Posterior vena cava (tissue), 2 donors: ENCODE measurements at regions not wholly inside any gene's neighbourhood (a gene's known extent, or its start where the extent isn't known, plus 50 kb on each side); places are given as distances from the start of the nearest gene placed in this dataset.

Experiments
- DNase-seq: peaks from one replicate; pipeline ENCODE4 v3.0.0-alpha.2; 2020; ENCODE audit warnings: low spot score
- intact Hi-C, 2 donors: fragments of 100-400 bp; cut with DNase I; formaldehyde crosslinking; loops; one replicate each; pipeline versions ENCODE4 v1.14.1 to v1.14.2; 2022 to 2023
- donor health status: DM: yes; HTN: yes; CAD: no.
- donor health status: DM: yes; HTN: yes; CAD: no.

- no peak for DNase-seq
- intact Hi-C loops, result no loop called here
These were observed 51.6 kb upstream of the DYNLRB2 start for GRCh38 chr16:80489173-80489572.

GRCh38 chr16:80488167-80488566 is 52.6 kb upstream of the DYNLRB2 start:
- no peak for DNase-seq
- intact Hi-C loops, result no loop called here

GRCh38 chr16:80480664-80481063 is 60.1 kb upstream of the DYNLRB2 start:
- intact Hi-C loops, result no loop called here
- no peak for DNase-seq

GRCh38 chr16:80477838-80478237 is 63.0 kb upstream of the DYNLRB2 start:
- DNase-seq, result no peak
- intact Hi-C loops, result no loop called here

- intact Hi-C loops, result no loop called here
- DNase-seq, result no peak
These were observed 72.8 kb upstream of the DYNLRB2 start for GRCh38 chr16:80468029-80468428.

- DNase-seq, result peak; percentile 86
- intact Hi-C loops, result no loop called here
These were observed 74.5 kb upstream of the DYNLRB2 start for GRCh38 chr16:80466024-80466987.

GRCh38 chr16:80463751-80464495 is 76.9 kb upstream of the DYNLRB2 start:
- intact Hi-C loops, result no loop called here
- no peak for DNase-seq

- no peak for DNase-seq
- intact Hi-C loops, result no loop called here
These were observed 77.5 kb upstream of the DYNLRB2 start for GRCh38 chr16:80463326-80463725.

- intact Hi-C loops, result no loop called here
These were observed 77.9 kb upstream of the DYNLRB2 start for GRCh38 chr16:80462917-80463316.

GRCh38 chr16:80460988-80461387 is 79.8 kb upstream of the DYNLRB2 start:
- intact Hi-C loops, result no loop called here
- DNase-seq, result no peak

More at GRCh38 chr16:80462917-80463316, 77.9 kb upstream of the DYNLRB2 start:
- DNase-seq, result no peak

- intact Hi-C loops, result no loop called here
- DNase-seq, result no peak
These were observed 80.8 kb upstream of the DYNLRB2 start for GRCh38 chr16:80459966-80460365.

- intact Hi-C loops, result no loop called here
- DNase-seq, result no peak
These were observed 81.4 kb upstream of the DYNLRB2 start for GRCh38 chr16:80459331-80459777.

- DNase-seq, result no peak
These were observed 82.9 kb upstream of the DYNLRB2 start for GRCh38 chr16:80457871-80458270.

GRCh38 chr16:80454802-80455201 is 86.0 kb upstream of the DYNLRB2 start:
- intact Hi-C loops, result no loop called here
- DNase-seq, result no peak

More at GRCh38 chr16:80457871-80458270, 82.9 kb upstream of the DYNLRB2 start:
- intact Hi-C loops, result no loop called here

GRCh38 chr16:80449392-80449791 is 91.4 kb upstream of the DYNLRB2 start:
- DNase-seq, result no peak
- intact Hi-C loops, result no loop called here

- no peak for DNase-seq
- intact Hi-C loops, result no loop called here
These were observed 93.6 kb upstream of the DYNLRB2 start for GRCh38 chr16:80447241-80447640.

- DNase-seq, result no peak
- intact Hi-C loops, result no loop called here
These were observed 98.0 kb upstream of the DYNLRB2 start for GRCh38 chr16:80442779-80443178.

- intact Hi-C loops, result no loop called here
- DNase-seq, result no peak
These were observed 98.9 kb upstream of the DYNLRB2 start for GRCh38 chr16:80441935-80442334.

GRCh38 chr16:80440667-80441066 is 100.1 kb upstream of the DYNLRB2 start:
- intact Hi-C loops, result no loop called here
- no peak for DNase-seq

GRCh38 chr16:80437707-80438106 is 103.1 kb upstream of the DYNLRB2 start:
- intact Hi-C loops, result no loop called here

More at GRCh38 chr16:80437707-80438106, 103.1 kb upstream of the DYNLRB2 start:
- DNase-seq, result no peak
